MCF 10A (cell line): ENCODE measurements at regions not wholly inside any gene's neighbourhood (a gene's known extent, or its start where the extent isn't known, plus 50 kb on each side); places are given as distances from the start of the nearest gene placed in this dataset.

Experiments used
- BruUV-seq: library from RNA; stranded (reverse); fragments of 400-500 nt; replicated peaks from 2 replicates; lab custom pipeline; 2021; lab: Mats Ljungman, UMichigan
- CTCF ChIA-PET: fragments of 300-600 bp; sonication (Branson Sonifier 250); formaldehyde crosslinking; extraction: SDS; loops from one replicate; lab custom pipeline; 2021; ENCODE audit warnings: antibody characterized with exemption, inconsistent platforms; lab: Yijun Ruan, JAX
- POLR2A ChIA-PET: fragments of 300-600, 350-650 bp; sonication (Branson Sonifier 250); formaldehyde crosslinking; extraction: SDS; loops from one replicate; lab custom pipeline; 2020; ENCODE audit warnings: antibody characterized with exemption, inconsistent platforms; lab: Yijun Ruan, JAX
- DNase-seq: peaks from one replicate; pipeline ENCODE4 v3.0.0-alpha.2; 2018; ENCODE audit not compliant: unreplicated experiment
- H3K27ac Mint-ChIP-seq: one replicate; pipeline ENCODE4 v1.8.0; 2022; ENCODE audit warnings: mild to moderate bottlenecking, low read depth, mixed read lengths; ENCODE audit not compliant: unreplicated experiment
- H3K27me3 Mint-ChIP-seq: one replicate; pipeline ENCODE4 v1.8.0; 2022; ENCODE audit warnings: mixed read lengths; ENCODE audit not compliant: insufficient read depth, unreplicated experiment
- H3K36me3 Mint-ChIP-seq: one replicate; pipeline ENCODE4 v1.8.0; 2022; ENCODE audit warnings: mild to moderate bottlenecking, moderate library complexity, mixed read lengths; ENCODE audit not compliant: insufficient read depth, unreplicated experiment
- H3K4me1 Mint-ChIP-seq: one replicate; pipeline ENCODE4 v1.8.0; 2022; ENCODE audit warnings: mixed read lengths; ENCODE audit not compliant: insufficient read depth, unreplicated experiment
- H3K4me3 Mint-ChIP-seq: one replicate; pipeline ENCODE4 v1.8.0; 2022; ENCODE audit warnings: mild to moderate bottlenecking, moderate library complexity, mixed read lengths; ENCODE audit not compliant: unreplicated experiment
- H3K9me3 Mint-ChIP-seq: one replicate; pipeline ENCODE4 v1.8.0; 2022; ENCODE audit warnings: mixed read lengths; ENCODE audit not compliant: unreplicated experiment
- CTCF ChIP-seq: fragments of 200-600 bp; IDR thresholded peaks from one replicate; pipeline ENCODE4 v1.8.0; 2022; ENCODE audit warnings: antibody characterized with exemption, mild to moderate bottlenecking; ENCODE audit not compliant: unreplicated experiment
- intact Hi-C: fragments of 100-400 bp; cut with micrococcal nuclease; formaldehyde crosslinking; loops from 2 replicates; pipeline ENCODE4 v1.14.1; 2022

- intact Hi-C loops: no loop called here
- POLR2A ChIA-PET: no interaction called here
These were observed 367.0 kb downstream of the LPIN1 start for GRCh38 chr2:12113412-12113811.

GRCh38 chr2:12114816-12115215, 368.4 kb downstream of the LPIN1 start:
- TF ChIP-seq CTCF: no peak
- Mint-ChIP-seq H3K9me3 (no peaks in the 10 kb centered on the region), H3K36me3 (no peaks in the 10 kb centered on the region), H3K4me1 (no peaks in the 10 kb centered on the region), H3K27ac (no peak overlapping the region), H3K4me3 (no peak overlapping the region), H3K27me3 (no peaks in the 10 kb centered on the region)
- intact Hi-C loops: no loop called here
- POLR2A ChIA-PET: interaction anchor here (1.0 kb wide), 1 partner anchor 11 kb away, joined by 3 read pairs; no protein-coding TSS in a partner anchor
- CTCF ChIA-PET: interaction anchor here (0.6 to 0.7 kb wide), 2 partner anchors 18 to 85 kb away, joined by 3 read pairs; no protein-coding TSS in a partner anchor
- no peak for DNase-seq
- no TSS peak for BruUV-seq

More at GRCh38 chr2:12113412-12113811, 367.0 kb downstream of the LPIN1 start:
- TF ChIP-seq CTCF: no peak
- H3K27me3 Mint-ChIP-seq: no peaks in the 10 kb centered on the region
- H3K9me3 Mint-ChIP-seq: no peaks in the 10 kb centered on the region
- no peak overlapping the region for H3K27ac Mint-ChIP-seq
- DNase-seq: no peak
- no peak overlapping the region for H3K4me3 Mint-ChIP-seq
- H3K36me3 Mint-ChIP-seq: no peaks in the 10 kb centered on the region
- BruUV-seq: no TSS peak
- no peaks in the 10 kb centered on the region for H3K4me1 Mint-ChIP-seq
- CTCF ChIA-PET: interaction anchor here (0.6 kb wide), 2 partner anchors 17 to 318 kb away, joined by 3 read pairs; no protein-coding TSS in a partner anchor

- no peak for DNase-seq
- Mint-ChIP-seq H3K36me3 (no peaks in the 10 kb centered on the region), H3K4me3 (no peak overlapping the region), H3K27ac (no peak overlapping the region), H3K4me1 (no peaks in the 10 kb centered on the region), H3K27me3 (no peaks in the 10 kb centered on the region), H3K9me3 (no peaks in the 10 kb centered on the region)
- CTCF ChIA-PET: interaction anchor here (0.9 kb wide), 1 partner anchor 20 kb away, joined by 3 read pairs; no protein-coding TSS in a partner anchor
- intact Hi-C loops: no loop called here
- no TSS peak for BruUV-seq
- TF ChIP-seq CTCF: no peak
- POLR2A ChIA-PET: no interaction called here
These were observed 369.9 kb downstream of the LPIN1 start for GRCh38 chr2:12116228-12116750.

- intact Hi-C loops: no loop called here
- Mint-ChIP-seq H3K9me3 (no peaks in the 10 kb centered on the region), H3K27ac (no peak overlapping the region), H3K4me3 (no peak overlapping the region), H3K4me1 (no peaks in the 10 kb centered on the region), H3K36me3 (no peaks in the 10 kb centered on the region), H3K27me3 (no peaks in the 10 kb centered on the region)
- BruUV-seq: no TSS peak
- ChIA-PET CTCF (no interaction called here), POLR2A (interaction anchor here (0.7 kb wide), 1 partner anchor 8 kb away, joined by 3 read pairs; no protein-coding TSS in a partner anchor)
- TF ChIP-seq CTCF: no peak
- peak; percentile 33 for DNase-seq
These were observed 373.4 kb downstream of the LPIN1 start for GRCh38 chr2:12119841-12120240.
